GM19463 (cell line): ENCODE measurements at regions not wholly inside any gene's neighbourhood (a gene's known extent, or its start where the extent isn't known, plus 50 kb on each side); places are given as distances from the start of the nearest gene placed in this dataset.
"Not testable (repeated sequence)": the region's sequence is repeated elsewhere in the genome, so short reads cannot be mapped to it uniquely, and the experiment has no call there.

Experiments used
- ATAC-seq: cut with Tn5 transposase; IDR thresholded peaks from one replicate; pipeline ENCODE4 v1.9.1; 2021; ENCODE audit warnings: mild to moderate bottlenecking, moderate library complexity; ENCODE audit not compliant: unreplicated experiment

- ATAC-seq: not testable (repeated sequence)
Observed at GRCh38 chr1:104288322-104288721, 538.6 kb downstream of the AMY1C start.

DNA sequence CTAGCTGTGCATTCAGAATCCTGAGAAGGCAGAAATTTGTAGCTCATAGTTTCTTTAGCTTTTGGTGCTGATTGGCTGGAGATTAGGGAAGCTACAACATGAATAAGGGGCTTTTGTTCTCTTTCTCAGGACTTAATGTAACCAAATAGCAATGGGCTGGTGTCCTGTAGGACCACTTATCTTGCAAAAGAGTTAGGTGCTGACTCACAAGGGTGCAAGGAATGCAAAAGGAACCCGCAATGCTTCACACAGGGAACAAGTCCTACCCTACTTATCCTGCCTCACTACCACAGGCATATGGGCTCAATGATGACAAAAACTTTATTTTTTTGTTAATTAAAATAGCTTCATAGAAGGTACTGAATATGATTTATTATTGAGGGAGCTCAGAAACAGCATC, 541.5 kb downstream of the AMY1C start:
- ATAC-seq: no peak

GRCh38 chr1:104294259-104294658, 544.6 kb downstream of the AMY1C start:
- no peak for ATAC-seq

- no peak for ATAC-seq
Observed at GRCh38 chr1:104295511-104295910, 545.8 kb downstream of the AMY1C start.

- no peak for ATAC-seq
Observed at GRCh38 chr1:104309673-104310072, 560.0 kb downstream of the AMY1C start.

DNA sequence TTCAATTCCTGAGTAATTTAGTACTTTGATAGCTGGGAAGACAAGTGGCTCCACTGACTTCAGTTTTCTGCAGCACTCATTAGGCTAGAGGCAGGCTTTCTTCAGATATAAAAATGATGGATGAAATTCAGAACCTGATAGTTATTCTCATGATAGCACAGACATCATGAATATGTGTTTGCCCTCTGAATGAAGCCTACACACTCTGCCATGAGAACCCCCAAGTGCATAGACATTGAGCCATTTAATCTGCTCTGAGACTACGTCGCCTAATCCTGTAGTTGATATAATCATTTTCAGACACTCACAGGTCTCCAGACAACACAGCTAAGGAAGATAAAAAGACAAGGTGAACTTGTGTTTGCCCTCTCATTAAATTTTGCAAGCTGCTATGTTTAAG, 566.1 kb downstream of the AMY1C start:
- ATAC-seq: no peak

- no peak for ATAC-seq
Observed at GRCh38 chr1:104322131-104322530, 572.4 kb downstream of the AMY1C start.

- no peak for ATAC-seq
Observed at GRCh38 chr1:104329278-104329677, 579.6 kb downstream of the AMY1C start.

DNA sequence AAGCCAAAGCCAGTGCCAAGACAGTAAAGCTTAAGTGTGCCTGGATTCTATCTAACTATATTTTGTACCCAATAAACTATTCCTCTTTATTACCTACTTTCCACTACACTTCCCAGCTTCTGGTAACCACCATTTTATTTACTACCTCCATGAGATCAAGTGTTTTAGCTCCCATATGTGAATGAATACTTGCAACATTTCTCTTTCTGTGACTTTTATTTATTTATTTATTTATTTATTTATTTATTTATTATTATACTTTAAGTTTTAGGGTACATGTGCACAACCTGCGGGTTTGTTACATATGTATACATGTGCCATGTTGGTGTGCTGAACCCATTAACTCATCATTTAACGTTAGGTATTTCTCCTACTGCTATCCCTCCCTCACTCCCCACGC, 582.1 kb downstream of the AMY1C start:
- no peak for ATAC-seq

GRCh38 chr1:104337927-104338326, 588.2 kb downstream of the AMY1C start:
- not testable (repeated sequence) for ATAC-seq

DNA sequence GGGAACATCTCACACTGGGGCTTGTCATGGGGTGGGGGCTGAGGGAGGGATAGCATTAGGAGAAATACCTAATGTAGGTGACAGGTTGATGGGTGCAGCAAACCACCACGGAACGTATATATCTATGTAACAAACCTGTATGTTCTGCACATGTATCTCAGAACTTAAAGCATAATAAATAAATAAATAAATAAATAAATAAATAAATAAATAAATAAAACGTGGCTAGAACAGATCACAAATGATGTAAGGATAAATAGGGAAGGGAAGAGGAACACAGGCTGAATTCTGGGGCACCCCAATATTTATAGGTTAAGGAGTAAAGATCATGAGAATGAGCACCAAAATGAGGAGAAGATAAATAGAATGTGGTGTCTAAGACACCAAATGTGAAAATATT, 592.2 kb downstream of the AMY1C start:
- no peak for ATAC-seq

DNA sequence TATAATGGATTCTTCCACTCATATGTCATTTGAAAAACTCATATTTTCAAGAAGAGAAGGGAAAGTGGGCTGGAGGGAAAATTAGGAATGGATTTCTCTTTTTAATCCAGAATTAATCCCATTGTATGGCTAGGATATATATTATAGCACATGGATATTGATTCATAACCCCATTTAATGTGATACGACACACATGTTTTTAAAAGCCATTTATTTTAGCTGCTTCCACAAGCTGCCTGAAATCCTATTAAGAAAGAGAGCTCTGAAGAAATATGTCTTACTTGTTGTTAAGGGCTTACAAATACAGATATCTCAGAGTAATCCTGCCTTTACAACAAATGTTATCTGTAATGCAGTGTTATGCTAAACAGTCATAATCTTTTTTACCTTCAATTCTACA, 598.6 kb downstream of the AMY1C start:
- ATAC-seq: no peak

GRCh38 chr1:104353580-104353979, 603.9 kb downstream of the AMY1C start:
- no peak for ATAC-seq

DNA sequence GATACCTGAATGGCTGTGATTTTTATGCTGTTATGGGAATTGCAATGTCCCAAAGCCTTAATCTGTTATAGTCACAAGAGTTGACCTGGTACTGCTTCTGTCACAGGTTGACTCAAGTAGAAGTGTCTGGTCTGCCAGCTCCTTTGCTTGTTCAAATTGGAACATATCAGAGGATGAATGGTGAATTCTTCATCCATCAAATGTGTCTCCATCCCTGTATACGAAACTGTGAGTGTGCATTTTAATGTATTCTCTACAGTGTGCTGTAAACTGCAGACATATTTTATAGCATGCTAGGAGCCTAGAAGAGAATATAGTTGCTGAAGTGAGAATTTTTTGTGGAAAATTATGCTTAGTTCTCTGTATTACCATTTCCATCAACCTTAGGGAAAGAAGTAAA, 608.4 kb downstream of the AMY1C start:
- no peak for ATAC-seq

- no peak for ATAC-seq
Observed at GRCh38 chr1:104358621-104359020, 608.9 kb downstream of the AMY1C start.

GRCh38 chr1:104378414-104378813, 628.7 kb downstream of the AMY1C start:
- ATAC-seq: no peak

DNA sequence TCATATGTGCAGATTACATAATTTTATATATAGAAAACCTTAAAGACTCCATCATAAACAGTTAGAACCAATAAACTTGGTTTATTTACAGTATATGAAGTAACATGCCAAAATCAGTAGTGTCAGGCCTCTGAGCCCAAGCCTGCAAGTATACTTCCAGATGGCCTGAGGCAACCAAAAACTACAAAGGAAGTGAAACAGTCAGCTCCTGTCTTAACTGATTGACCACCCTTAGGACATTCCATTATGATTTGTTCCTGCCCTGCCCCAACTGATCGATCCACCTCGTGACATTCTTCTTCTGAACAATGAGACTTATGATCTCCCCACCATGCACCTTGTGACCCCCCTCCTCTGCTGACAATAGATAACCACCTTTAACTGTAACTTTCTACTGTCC, 630.3 kb downstream of the AMY1C start:
- no peak for ATAC-seq

GRCh38 chr1:104387716-104388508, 638.2 kb downstream of the AMY1C start:
- peak; percentile 66 for ATAC-seq

- ATAC-seq: no peak
Observed at GRCh38 chr1:104392552-104392951, 642.9 kb downstream of the AMY1C start.

GRCh38 chr1:104402178-104402577, 652.5 kb downstream of the AMY1C start:
- ATAC-seq: no peak

- no peak for ATAC-seq
Observed at GRCh38 chr1:104403883-104404282, 654.2 kb downstream of the AMY1C start.

DNA sequence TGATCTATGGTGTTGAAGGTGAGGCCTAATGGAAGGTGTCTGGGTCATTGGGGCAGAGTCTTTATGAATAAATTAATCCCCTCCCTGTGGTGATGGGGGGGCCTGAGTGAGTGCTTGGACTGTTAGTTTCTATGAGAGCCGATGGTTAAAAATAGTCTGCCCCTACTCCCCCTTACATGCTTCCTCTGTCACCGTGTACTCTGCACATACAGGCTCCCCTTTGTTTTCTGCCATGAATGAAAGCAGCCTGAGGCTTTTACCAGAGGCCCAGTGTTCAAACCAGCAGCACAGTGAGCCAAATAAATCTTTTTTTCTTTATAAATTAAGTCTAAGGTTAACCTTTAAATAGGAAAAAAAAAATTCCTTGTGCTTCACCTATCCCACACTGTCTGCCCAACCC, 657.0 kb downstream of the AMY1C start:
- ATAC-seq: no peak

- no peak for ATAC-seq
Observed at GRCh38 chr1:104408268-104408667, 658.6 kb downstream of the AMY1C start.
